SK-N-SH (cell line): ENCODE measurements at regions not wholly inside any gene's neighbourhood (a gene's known extent, or its start where the extent isn't known, plus 50 kb on each side); places are given as distances from the start of the nearest gene placed in this dataset.

ENCODE experiments used
- CTCF ChIA-PET: fragments of 300-600, 350-600 bp; formaldehyde crosslinking; extraction: SDS; loops from one replicate; lab custom pipeline; 2021; lab: Yijun Ruan, JAX
- POLR2A ChIA-PET: fragments of 350-600 bp; sonication (Branson Sonifier 250); formaldehyde crosslinking; extraction: SDS; loops from one replicate; lab custom pipeline; 2020; ENCODE audit warnings: antibody characterized with exemption, inconsistent platforms; lab: Yijun Ruan, JAX
- DNase-seq: peaks from one replicate; pipeline ENCODE4 v3.0.0; 2012
- H2AFZ ChIP-seq: fragments of 200-600 bp; sonication (generic); 2 replicates; pipeline ENCODE4 v1.8.1; 2016; ENCODE audit warnings: antibody characterized with exemption, mild to moderate bottlenecking, low read depth
- H3F3A ChIP-seq: fragments of 200-600 bp; sonication (generic); replicated peaks from 2 replicates; pipeline ENCODE3; 2016; ENCODE audit warnings: antibody characterized with exemption, mild to moderate bottlenecking; ENCODE audit not compliant: insufficient read depth
- H3K27ac ChIP-seq, 2 experiments: fragments of 200-500 bp in 1 of 2; fragments of 200-600 bp in 1 of 2; sonication (Bioruptor generic) in 1 of 2; sonication (generic), shearing (Covaris generic) in 1 of 2; 2 replicates each; pipeline versions ENCODE4 v1.5.1 to v1.6.1; 2014 to 2016; ENCODE audit warnings: low read depth in 2 of 2, inconsistent platforms in 1 of 2, low read length in 1 of 2, mild to moderate bottlenecking in 1 of 2, mixed read lengths in 1 of 2
- H3K27me3 ChIP-seq: fragments of 200-600 bp; sonication (generic), shearing (Covaris generic); 2 replicates; pipeline ENCODE4 v1.6.1; 2016; ENCODE audit warnings: mixed run types; ENCODE audit not compliant: insufficient read depth
- H3K36me3 ChIP-seq, 2 experiments: fragments of 200-500 bp in 1 of 2; fragments of 200-600 bp in 1 of 2; sonication (Bioruptor generic) in 1 of 2; sonication (generic) in 1 of 2; replicated peaks in 1 of 2; 2 replicates each; pipeline versions ENCODE3 to v1.5.1; 2014 to 2016; ENCODE audit warnings: low read length in 1 of 2, mild to moderate bottlenecking in 1 of 2; ENCODE audit not compliant: insufficient read depth in 2 of 2, control insufficient read depth in 1 of 2
- H3K4me1 ChIP-seq, 2 experiments: fragments of 200-500 bp in 1 of 2; fragments of 200-600 bp in 1 of 2; sonication (Bioruptor generic) in 1 of 2; sonication (generic), shearing (Covaris generic) in 1 of 2; 2 replicates each; pipeline versions ENCODE4 v1.5.1 to v1.6.1; 2014 to 2016; ENCODE audit warnings: low read depth in 1 of 2, low read length in 1 of 2, mixed run types in 1 of 2; ENCODE audit not compliant: insufficient read depth in 2 of 2, control insufficient read depth in 1 of 2
- H3K4me2 ChIP-seq: fragments of 200-600 bp; sonication (generic), shearing (Covaris generic); 2 replicates; pipeline ENCODE4 v1.6.1; 2017; ENCODE audit warnings: mixed run types
- H3K4me3 ChIP-seq, 2 experiments: fragments of 200-500 bp in 1 of 2; fragments of 200-600 bp in 1 of 2; sonication (Bioruptor generic) in 1 of 2; sonication (generic), shearing (Covaris generic) in 1 of 2; 2 replicates each; pipeline versions ENCODE4 v1.5.1 to v1.8.1; 2014 to 2016; ENCODE audit warnings: low read depth in 2 of 2, inconsistent platforms in 1 of 2, low read length in 1 of 2, mild to moderate bottlenecking in 1 of 2, mixed read lengths in 1 of 2, moderate library complexity in 1 of 2
- H3K79me2 ChIP-seq: fragments of 200-600 bp; sonication (generic); 2 replicates; pipeline ENCODE4 v1.8.1; 2017; ENCODE audit warnings: mild to moderate bottlenecking; ENCODE audit not compliant: insufficient read depth
- H3K9ac ChIP-seq: fragments of 200-600 bp; sonication (generic); 2 replicates; pipeline ENCODE4 v1.6.1; 2017; ENCODE audit warnings: mixed run types
- H3K9me2 ChIP-seq: fragments of 200-600 bp; sonication (generic); 2 replicates; pipeline ENCODE4 v1.6.1; 2017; ENCODE audit warnings: mixed run types
- H3K9me3 ChIP-seq: fragments of 200-600 bp; sonication (generic); 2 replicates; pipeline ENCODE4 v1.6.1; 2017; ENCODE audit warnings: mixed run types, mild to moderate bottlenecking, moderate library complexity
- H4K20me1 ChIP-seq: fragments of 200-600 bp; sonication (generic); 2 replicates; pipeline ENCODE4 v1.6.1; 2017; ENCODE audit warnings: mild to moderate bottlenecking, mixed run types; ENCODE audit not compliant: insufficient read depth
- EZH2phosphoT487 ChIP-seq: fragments of 200-600 bp; sonication (generic); IDR thresholded peaks from 2 replicates; pipeline ENCODE4 v1.6.1; 2017; ENCODE audit warnings: low read depth, mixed run types, mild to moderate bottlenecking, antibody characterized with exemption, moderate library complexity, borderline replicate concordance
- FOSL2 ChIP-seq: IDR thresholded peaks from 2 replicates; pipeline ENCODE4 v1.4.0; 2012; ENCODE audit warnings: low read depth, mild to moderate bottlenecking, moderate library complexity, borderline replicate concordance
- FOXJ3 ChIP-seq: sonication (generic); formaldehyde crosslinking; IDR thresholded peaks from 2 replicates; pipeline ENCODE4 v1.5.1; 2020; ENCODE audit warnings: mild to moderate bottlenecking, missing genetic modification reagents
- FOXM1 ChIP-seq: IDR thresholded peaks from 2 replicates; pipeline ENCODE4 v1.4.0; 2012; ENCODE audit warnings: low read depth, mild to moderate bottlenecking
- GABPA ChIP-seq: IDR thresholded peaks from 2 replicates; pipeline ENCODE4 v1.4.0; 2012; ENCODE audit warnings: low read depth, mild to moderate bottlenecking
- GATA2 ChIP-seq: sonication (generic); formaldehyde crosslinking; IDR thresholded peaks from 2 replicates; pipeline ENCODE4 v1.5.0; 2020; ENCODE audit warnings: mild to moderate bottlenecking, missing genetic modification reagents
- JUND ChIP-seq: IDR thresholded peaks from 2 replicates; pipeline ENCODE4 v1.4.0; 2012
- RFX5 ChIP-seq: IDR thresholded peaks from 2 replicates; pipeline ENCODE4 v1.6.1; 2012; ENCODE audit warnings: mild to moderate bottlenecking, improper control_type of control experiment, low read length
- SMC3 ChIP-seq: IDR thresholded peaks from 2 replicates; pipeline ENCODE4 v1.6.1; 2012; ENCODE audit warnings: low read depth, low read length, improper control_type of control experiment
- TCF12 ChIP-seq: IDR thresholded peaks from 2 replicates; pipeline ENCODE4 v1.4.0; 2012
- TEAD4 ChIP-seq: IDR thresholded peaks from 2 replicates; pipeline ENCODE4 v1.4.0; 2012; ENCODE audit warnings: mild to moderate bottlenecking, borderline replicate concordance; ENCODE audit not compliant: insufficient read depth
- YY1 ChIP-seq: IDR thresholded peaks from 2 replicates; pipeline ENCODE4 v1.4.0; 2012; ENCODE audit warnings: low read depth, mild to moderate bottlenecking
- WGBS: methylation state at CpG from one replicate; pipeline ENCODE4 v1.1.6; 2017; ENCODE audit warnings: low lambda C conversion rate; 5-methylcytosine and 5-hydroxymethylcytosine counted together
- TF ChIP-seq, protein P1 (sequence below): IDR thresholded peaks from 2 replicates; pipeline ENCODE4 v1.4.0; 2012; ENCODE audit warnings: low read depth, borderline replicate concordance
- TF ChIP-seq, protein P2 (sequence below): fragments of 200-600 bp; sonication (generic); IDR thresholded peaks from 2 replicates; pipeline ENCODE4 v1.6.1; 2017; ENCODE audit warnings: antibody characterized with exemption, mild to moderate bottlenecking, moderate library complexity
- TF ChIP-seq, protein P3 (sequence below): IDR thresholded peaks from 2 replicates; pipeline ENCODE4 v1.4.0; 2012; ENCODE audit warnings: low read depth, borderline replicate concordance
- TF ChIP-seq, protein P4 (sequence below): fragments of 150-350 bp; IDR thresholded peaks from 2 replicates; pipeline ENCODE4 v1.6.1; 2016; ENCODE audit warnings: mild to moderate bottlenecking, low read depth, low read length
- TF ChIP-seq, protein P5 (sequence below): fragments of 150-350 bp; IDR thresholded peaks from 2 replicates; pipeline ENCODE4 v1.6.1; 2017; ENCODE audit warnings: antibody characterized with exemption, low read length, low read depth, borderline replicate concordance

DNA sequence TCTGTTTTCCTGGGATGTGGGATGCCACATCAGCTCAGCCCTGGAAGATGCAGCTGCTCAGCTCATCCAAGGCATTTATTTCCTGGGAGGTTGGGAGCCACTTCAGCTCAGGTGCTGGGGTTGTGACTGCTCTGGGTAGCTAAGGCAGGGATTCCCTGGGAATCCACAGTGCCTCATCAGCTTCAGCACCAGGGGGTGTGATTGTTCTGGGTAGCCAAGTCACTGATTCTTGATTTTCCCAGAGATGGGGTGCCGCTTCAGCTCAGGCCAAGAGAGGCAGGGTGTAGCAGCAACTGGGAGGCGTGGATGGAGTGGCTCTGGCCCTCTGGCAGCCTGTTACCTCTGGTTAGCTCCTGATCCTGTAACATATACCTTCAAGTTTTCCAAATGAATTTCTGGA lies 81.3 kb upstream of the PRMT8 start (continued):
- TF ChIP-seq SMC3 (no peak), GABPA (no peak), GATA2 (CRISPR knock-in tag) (no peak), TEAD4 (no peak)

DNA sequence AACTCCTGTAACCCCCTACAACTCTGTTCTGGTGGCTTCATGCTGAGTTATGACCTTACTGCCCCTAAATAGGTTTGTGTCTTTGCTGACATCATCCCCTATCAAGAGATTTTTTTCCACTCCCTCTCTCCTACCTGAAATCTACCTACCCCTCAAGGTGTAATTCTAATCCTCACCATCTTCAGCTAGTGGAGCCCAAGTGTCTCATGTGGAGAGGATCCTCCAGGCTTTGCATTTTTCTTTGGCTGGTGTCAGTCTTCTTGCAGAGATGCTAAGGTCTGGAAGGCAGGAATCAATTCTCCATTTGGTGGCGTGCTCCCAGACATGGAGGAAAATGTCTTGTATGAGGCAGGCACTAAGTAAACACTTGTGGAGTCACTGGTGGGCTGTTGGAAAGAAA lies 74.8 kb upstream of the PRMT8 start:
- Histone ChIP-seq H3K9ac (no peak overlapping the region), H3K27ac (no peak overlapping the region), H3K9me2 (no peaks in the 10 kb centered on the region), H3K9me3 (no peaks in the 10 kb centered on the region), H3K4me2 (no peak overlapping the region), H3K79me2 (no peaks in the 10 kb centered on the region), H3K4me3 (no peak overlapping the region), H3K36me3 (no peaks in the 10 kb centered on the region), H4K20me1 (no peaks in the 10 kb centered on the region), H2AFZ (no peak overlapping the region), H3F3A (no peaks in the 10 kb centered on the region), H3K27me3 (peaks cover 5% of the 10 kb centered on the region), H3K4me1 (peaks cover 0 to 2% of the 10 kb centered on the region in 2 experiments; a peak in 1 of 4 replicates)
- POLR2A ChIA-PET: no interaction called here
- WGBS: 24% methylated on average over 1 of the region's 1 CpG
- no peak for DNase-seq
- TF ChIP-seq RFX5: no peak
- no peak for TF ChIP-seq FOXJ3 (CRISPR knock-in tag)
- no peak for TF ChIP-seq JUND
- no peak for TF ChIP-seq EZH2phosphoT487
- no peak for TF ChIP-seq TEAD4
- TF ChIP-seq FOXM1: no peak
- TF ChIP-seq FOSL2: no peak
- TF ChIP-seq, protein P1, sequence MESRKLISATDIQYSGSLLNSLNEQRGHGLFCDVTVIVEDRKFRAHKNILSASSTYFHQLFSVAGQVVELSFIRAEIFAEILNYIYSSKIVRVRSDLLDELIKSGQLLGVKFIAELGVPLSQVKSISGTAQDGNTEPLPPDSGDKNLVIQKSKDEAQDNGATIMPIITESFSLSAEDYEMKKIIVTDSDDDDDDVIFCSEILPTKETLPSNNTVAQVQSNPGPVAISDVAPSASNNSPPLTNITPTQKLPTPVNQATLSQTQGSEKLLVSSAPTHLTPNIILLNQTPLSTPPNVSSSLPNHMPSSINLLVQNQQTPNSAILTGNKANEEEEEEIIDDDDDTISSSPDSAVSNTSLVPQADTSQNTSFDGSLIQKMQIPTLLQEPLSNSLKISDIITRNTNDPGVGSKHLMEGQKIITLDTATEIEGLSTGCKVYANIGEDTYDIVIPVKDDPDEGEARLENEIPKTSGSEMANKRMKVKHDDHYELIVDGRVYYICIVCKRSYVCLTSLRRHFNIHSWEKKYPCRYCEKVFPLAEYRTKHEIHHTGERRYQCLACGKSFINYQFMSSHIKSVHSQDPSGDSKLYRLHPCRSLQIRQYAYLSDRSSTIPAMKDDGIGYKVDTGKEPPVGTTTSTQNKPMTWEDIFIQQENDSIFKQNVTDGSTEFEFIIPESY: no peak
- TF ChIP-seq TCF12: no peak
- TF ChIP-seq, protein P2, sequence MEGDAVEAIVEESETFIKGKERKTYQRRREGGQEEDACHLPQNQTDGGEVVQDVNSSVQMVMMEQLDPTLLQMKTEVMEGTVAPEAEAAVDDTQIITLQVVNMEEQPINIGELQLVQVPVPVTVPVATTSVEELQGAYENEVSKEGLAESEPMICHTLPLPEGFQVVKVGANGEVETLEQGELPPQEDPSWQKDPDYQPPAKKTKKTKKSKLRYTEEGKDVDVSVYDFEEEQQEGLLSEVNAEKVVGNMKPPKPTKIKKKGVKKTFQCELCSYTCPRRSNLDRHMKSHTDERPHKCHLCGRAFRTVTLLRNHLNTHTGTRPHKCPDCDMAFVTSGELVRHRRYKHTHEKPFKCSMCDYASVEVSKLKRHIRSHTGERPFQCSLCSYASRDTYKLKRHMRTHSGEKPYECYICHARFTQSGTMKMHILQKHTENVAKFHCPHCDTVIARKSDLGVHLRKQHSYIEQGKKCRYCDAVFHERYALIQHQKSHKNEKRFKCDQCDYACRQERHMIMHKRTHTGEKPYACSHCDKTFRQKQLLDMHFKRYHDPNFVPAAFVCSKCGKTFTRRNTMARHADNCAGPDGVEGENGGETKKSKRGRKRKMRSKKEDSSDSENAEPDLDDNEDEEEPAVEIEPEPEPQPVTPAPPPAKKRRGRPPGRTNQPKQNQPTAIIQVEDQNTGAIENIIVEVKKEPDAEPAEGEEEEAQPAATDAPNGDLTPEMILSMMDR: no peak
- TF ChIP-seq, protein P3, sequence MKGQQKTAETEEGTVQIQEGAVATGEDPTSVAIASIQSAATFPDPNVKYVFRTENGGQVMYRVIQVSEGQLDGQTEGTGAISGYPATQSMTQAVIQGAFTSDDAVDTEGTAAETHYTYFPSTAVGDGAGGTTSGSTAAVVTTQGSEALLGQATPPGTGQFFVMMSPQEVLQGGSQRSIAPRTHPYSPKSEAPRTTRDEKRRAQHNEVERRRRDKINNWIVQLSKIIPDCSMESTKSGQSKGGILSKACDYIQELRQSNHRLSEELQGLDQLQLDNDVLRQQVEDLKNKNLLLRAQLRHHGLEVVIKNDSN: no peak
- TF ChIP-seq, protein P4, sequence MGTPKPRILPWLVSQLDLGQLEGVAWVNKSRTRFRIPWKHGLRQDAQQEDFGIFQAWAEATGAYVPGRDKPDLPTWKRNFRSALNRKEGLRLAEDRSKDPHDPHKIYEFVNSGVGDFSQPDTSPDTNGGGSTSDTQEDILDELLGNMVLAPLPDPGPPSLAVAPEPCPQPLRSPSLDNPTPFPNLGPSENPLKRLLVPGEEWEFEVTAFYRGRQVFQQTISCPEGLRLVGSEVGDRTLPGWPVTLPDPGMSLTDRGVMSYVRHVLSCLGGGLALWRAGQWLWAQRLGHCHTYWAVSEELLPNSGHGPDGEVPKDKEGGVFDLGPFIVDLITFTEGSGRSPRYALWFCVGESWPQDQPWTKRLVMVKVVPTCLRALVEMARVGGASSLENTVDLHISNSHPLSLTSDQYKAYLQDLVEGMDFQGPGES: no peak
- TF ChIP-seq YY1: no peak
- TF ChIP-seq SMC3: no peak
- TF ChIP-seq, protein P5, sequence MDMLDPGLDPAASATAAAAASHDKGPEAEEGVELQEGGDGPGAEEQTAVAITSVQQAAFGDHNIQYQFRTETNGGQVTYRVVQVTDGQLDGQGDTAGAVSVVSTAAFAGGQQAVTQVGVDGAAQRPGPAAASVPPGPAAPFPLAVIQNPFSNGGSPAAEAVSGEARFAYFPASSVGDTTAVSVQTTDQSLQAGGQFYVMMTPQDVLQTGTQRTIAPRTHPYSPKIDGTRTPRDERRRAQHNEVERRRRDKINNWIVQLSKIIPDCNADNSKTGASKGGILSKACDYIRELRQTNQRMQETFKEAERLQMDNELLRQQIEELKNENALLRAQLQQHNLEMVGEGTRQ: no peak
- CTCF ChIA-PET: no interaction called here
